Natural killer cell (primary cell): ENCODE measurements at regions not wholly inside any gene's neighbourhood (a gene's known extent, or its start where the extent isn't known, plus 50 kb on each side); places are given as distances from the start of the nearest gene placed in this dataset.

ENCODE experiments used
- ATAC-seq, 3 donors: fragments of 150-1000 bp in 2 of 3; fragments of 200-7000 bp in 1 of 3; cut with Tn5 transposase; 1 replicate in 1 of 3; 2 replicates in 2 of 3; pipeline ENCODE4 v1.10.0; 2021; ENCODE audit warnings: mild to moderate bottlenecking in 2 of 3, moderate library complexity in 2 of 3
- DNase-seq, 2 donors: peaks; one replicate each; pipeline versions ENCODE4 v3.0.0 to v3.0.0-alpha.2; 2013 to 2021; ENCODE audit warnings: mixed read lengths in 1 of 2
- H3K27ac ChIP-seq: one replicate; pipeline ENCODE4 v1.5.1; 2013; ENCODE audit warnings: mild to moderate bottlenecking, low read length
- H3K27me3 ChIP-seq: one replicate; pipeline ENCODE4 v1.6.1; 2013; ENCODE audit warnings: low read length; ENCODE audit not compliant: control insufficient read depth, insufficient read depth
- H3K36me3 ChIP-seq: one replicate; pipeline ENCODE4 v1.6.1; 2013; ENCODE audit warnings: low read length; ENCODE audit not compliant: control insufficient read depth, insufficient read depth
- H3K4me1 ChIP-seq: one replicate; pipeline ENCODE4 v1.6.1; 2013; ENCODE audit warnings: low read length; ENCODE audit not compliant: control insufficient read depth, insufficient read depth
- H3K4me3 ChIP-seq: one replicate; pipeline ENCODE4 v1.5.1; 2013; ENCODE audit warnings: low read length
- H3K9me3 ChIP-seq: one replicate; pipeline ENCODE4 v1.6.1; 2013; ENCODE audit warnings: low read length; ENCODE audit not compliant: control insufficient read depth, insufficient read depth
- H3K27ac Mint-ChIP-seq, 2 donors: one replicate each; pipeline ENCODE4 v1.8.0; 2022; ENCODE audit warnings: mild to moderate bottlenecking in 2 of 2, mixed read lengths in 2 of 2, moderate library complexity in 1 of 2
- H3K27me3 Mint-ChIP-seq, 2 donors: one replicate each; pipeline ENCODE4 v1.8.0; 2022; ENCODE audit warnings: low read depth in 2 of 2, mixed read lengths in 2 of 2
- H3K36me3 Mint-ChIP-seq: one replicate; pipeline ENCODE4 v1.8.0; 2022; ENCODE audit warnings: mixed read lengths
- H3K4me1 Mint-ChIP-seq, 2 donors: one replicate each; pipeline ENCODE4 v1.8.0; 2022; ENCODE audit warnings: mixed read lengths in 2 of 2
- H3K4me3 Mint-ChIP-seq: one replicate; pipeline ENCODE4 v1.8.0; 2022; ENCODE audit warnings: mild to moderate bottlenecking, moderate library complexity, mixed read lengths
- H3K9me3 Mint-ChIP-seq, 2 donors: one replicate each; pipeline ENCODE4 v1.8.0; 2022; ENCODE audit warnings: mixed read lengths in 2 of 2
- CTCF ChIP-seq: fragments of 200-600 bp; IDR thresholded peaks from one replicate; pipeline ENCODE4 v1.8.0; 2022; ENCODE audit warnings: antibody characterized with exemption
- WGBS: methylation state at CpG from one replicate; pipeline ENCODE4 v1.1.7; 2013; ENCODE audit warnings: missing lambda C conversion rate; ENCODE audit not compliant: insufficient coverage; 5-methylcytosine and 5-hydroxymethylcytosine counted together
- intact Hi-C: fragments of 100-400 bp; cut with micrococcal nuclease; formaldehyde crosslinking; loops from one replicate; pipeline ENCODE4 v1.14.2; 2022

GRCh38 chr15:100763835-100764750 is 115.5 kb upstream of the ALDH1A3 start:
- no peak overlapping the region for H3K4me3 Mint-ChIP-seq
- no peak for ATAC-seq
- H3K36me3 Mint-ChIP-seq: no peaks in the 10 kb centered on the region
- H3K27me3 Mint-ChIP-seq: peaks cover 2 to 4% of the 10 kb centered on the region in 2 donors
- Histone ChIP-seq H3K4me3 (no peak overlapping the region), H3K27me3 (peaks cover 2% of the 10 kb centered on the region), H3K9me3 (no peaks in the 10 kb centered on the region), H3K36me3 (no peaks in the 10 kb centered on the region), H3K4me1 (no peaks in the 10 kb centered on the region), H3K27ac (no peak overlapping the region)
- intact Hi-C loops: no loop called here
- no peaks in the 10 kb centered on the region for H3K4me1 Mint-ChIP-seq
- H3K9me3 Mint-ChIP-seq: no peaks in the 10 kb centered on the region
- 89% methylated on average over 20 of the region's 20 CpGs for WGBS
- TF ChIP-seq CTCF: no peak
- no peak overlapping the region for H3K27ac Mint-ChIP-seq
- no peak for DNase-seq

DNA sequence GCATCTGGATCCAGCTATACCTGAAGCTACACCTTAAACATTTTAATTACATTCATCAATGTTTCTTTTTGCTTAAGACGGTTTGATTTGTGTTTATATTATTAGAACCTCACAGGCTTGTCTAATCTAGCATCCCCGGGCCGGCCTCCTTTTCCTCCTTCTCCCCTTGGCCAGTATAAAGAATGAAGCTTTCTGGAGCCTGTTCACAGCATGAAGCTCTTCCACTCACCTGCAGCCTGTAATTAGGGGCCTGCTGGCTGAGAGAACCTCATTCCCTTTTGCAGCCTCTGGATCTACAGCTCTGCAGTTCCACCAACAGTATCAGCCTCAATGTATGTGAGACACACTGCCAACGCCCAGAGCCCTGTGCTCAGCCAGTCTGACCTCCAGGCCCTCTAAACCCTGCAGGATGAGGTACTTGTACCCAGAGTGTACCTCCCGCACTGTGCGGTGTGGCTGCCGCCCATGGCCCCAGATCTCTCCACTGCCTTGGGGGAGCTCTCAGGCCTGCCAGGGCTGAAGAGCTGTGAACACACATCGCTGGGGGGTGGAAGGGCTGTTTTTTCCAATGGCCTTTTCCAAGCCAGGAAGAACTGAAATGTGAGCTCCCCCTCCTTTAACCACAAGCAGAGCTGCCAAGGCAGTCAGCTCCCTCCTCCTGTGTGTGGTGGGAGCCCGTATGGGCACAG is 114.7 kb upstream of the ALDH1A3 start:
- no peak overlapping the region for H3K27ac ChIP-seq
- H3K4me1 ChIP-seq: no peaks in the 10 kb centered on the region
- 64% methylated on average over 7 of the region's 9 CpGs for WGBS
- DNase-seq (no peak), ATAC-seq (peak in 1 of 3 donors; percentile 31)
- no peaks in the 10 kb centered on the region for H3K4me1 Mint-ChIP-seq
- H3K36me3 ChIP-seq: no peaks in the 10 kb centered on the region
- no peaks in the 10 kb centered on the region for H3K27me3 ChIP-seq
- no peak overlapping the region for H3K4me3 ChIP-seq
- intact Hi-C loops: no loop called here
- no peaks in the 10 kb centered on the region for H3K36me3 Mint-ChIP-seq
- no peak overlapping the region for H3K27ac Mint-ChIP-seq
- H3K9me3 ChIP-seq: no peaks in the 10 kb centered on the region
- H3K9me3 Mint-ChIP-seq: no peaks in the 10 kb centered on the region
- H3K27me3 Mint-ChIP-seq: peaks cover 0 to 2% of the 10 kb centered on the region in 2 donors
- TF ChIP-seq CTCF: no peak
- H3K4me3 Mint-ChIP-seq: no peak overlapping the region

GRCh38 chr15:100765467-100766241 is 114.0 kb upstream of the ALDH1A3 start:
- Mint-ChIP-seq H3K36me3 (no peaks in the 10 kb centered on the region), H3K9me3 (no peaks in the 10 kb centered on the region), H3K4me1 (no peaks in the 10 kb centered on the region), H3K4me3 (no peak overlapping the region), H3K27ac (no peak overlapping the region), H3K27me3 (peaks cover 0 to 2% of the 10 kb centered on the region in 2 donors)
- H3K27me3 ChIP-seq: no peaks in the 10 kb centered on the region
- DNase-seq (no peak), ATAC-seq (no peak)
- intact Hi-C loops: no loop called here
- H3K9me3 ChIP-seq: no peaks in the 10 kb centered on the region
- WGBS: 75% methylated on average over 24 of the region's 24 CpGs
- no peak overlapping the region for H3K27ac ChIP-seq
- H3K4me3 ChIP-seq: no peak overlapping the region
- no peaks in the 10 kb centered on the region for H3K36me3 ChIP-seq
- no peak for TF ChIP-seq CTCF
- H3K4me1 ChIP-seq: no peaks in the 10 kb centered on the region
